H1 (cell line): ENCODE measurements at regions not wholly inside any gene's neighbourhood (a gene's known extent, or its start where the extent isn't known, plus 50 kb on each side); places are given as distances from the start of the nearest gene placed in this dataset.

Source experiments
- CTCF ChIA-PET: fragments of 300-600 bp; sonication (Branson Sonifier 250); formaldehyde crosslinking; loops from one replicate; lab custom pipeline; 2021; ENCODE audit not compliant: partially characterized antibody; lab: Charles Lee
- POLR2A ChIA-PET: fragments of 300-600 bp; sonication (Branson Sonifier 250); formaldehyde crosslinking; loops from one replicate; lab custom pipeline; 2021; ENCODE audit warnings: inconsistent platforms; ENCODE audit not compliant: partially characterized antibody; lab: Charles Lee
- DNase-seq, 2 experiments: peaks; one replicate each; pipeline versions ENCODE4 v3.0.0 to v3.0.0-alpha.2; 2010 to 2022; ENCODE audit warnings: low spot score in 2 of 2, low read depth in 1 of 2, mixed read lengths in 1 of 2
- FAIRE-seq: peaks from 2 replicates; lab custom pipeline; 2011; peaks lifted over from hg19 to GRCh38; lab: Jason Lieb, UNC
- H2AFZ ChIP-seq: 2 replicates; pipeline ENCODE4 v1.8.1; 2012; ENCODE audit warnings: low read length, inconsistent platforms
- H2AK5ac ChIP-seq: 2 replicates; pipeline ENCODE4 v1.6.1; 2013; ENCODE audit warnings: low read depth, low read length
- H2BK120ac ChIP-seq: replicated peaks from 2 replicates; pipeline ENCODE3; 2013; ENCODE audit warnings: low read depth, low read length, inconsistent platforms
- H2BK12ac ChIP-seq: 2 replicates; pipeline ENCODE4 v1.6.1; 2013; ENCODE audit warnings: low read depth, low read length
- H2BK15ac ChIP-seq: 2 replicates; pipeline ENCODE4 v1.6.1; 2013; ENCODE audit warnings: low read length
- H2BK20ac ChIP-seq: 2 replicates; pipeline ENCODE4 v1.6.1; 2013; ENCODE audit warnings: low read length
- H2BK5ac ChIP-seq: 2 replicates; pipeline ENCODE4 v1.6.1; 2013; ENCODE audit warnings: low read depth, low read length
- H3K14ac ChIP-seq: 2 replicates; pipeline ENCODE4 v1.6.1; 2013; ENCODE audit warnings: inconsistent platforms; ENCODE audit not compliant: insufficient read length
- H3K18ac ChIP-seq: 2 replicates; pipeline ENCODE4 v1.6.1; 2013; ENCODE audit warnings: low read length; ENCODE audit errors: extremely low read depth
- H3K23ac ChIP-seq: 2 replicates; pipeline ENCODE4 v1.6.1; 2013; ENCODE audit warnings: inconsistent platforms; ENCODE audit not compliant: insufficient read length
- H3K23me2 ChIP-seq: 2 replicates; pipeline ENCODE4 v1.6.1; 2013; ENCODE audit warnings: low read depth, low read length
- H3K27ac ChIP-seq: 2 replicates; pipeline ENCODE4 v1.6.1; 2011; ENCODE audit warnings: low read depth, low read length, inconsistent platforms
- H3K27me3 ChIP-seq, 4 experiments: replicated peaks in 1 of 4; 1 replicate in 1 of 4; 2 replicates in 3 of 4; pipeline versions ENCODE4 v1.6.1 to v1.8.1; 2011 to 2013; ENCODE audit warnings: low read length in 3 of 4, mild to moderate bottlenecking in 3 of 4, inconsistent platforms in 2 of 4, mixed read lengths in 2 of 4, moderate library complexity in 1 of 4; ENCODE audit not compliant: control insufficient read depth in 3 of 4, insufficient read depth in 3 of 4; ENCODE audit errors: extremely low read depth in 1 of 4
- H3K36me3 ChIP-seq, 4 experiments: 2 replicates each; pipeline versions ENCODE4 v1.6.1 to v1.8.1; 2011 to 2013; ENCODE audit warnings: mild to moderate bottlenecking in 4 of 4, low read length in 3 of 4, moderate library complexity in 2 of 4, control low read depth in 1 of 4, inconsistent platforms in 1 of 4; ENCODE audit not compliant: insufficient read depth in 4 of 4, control insufficient read depth in 2 of 4
- H3K4ac ChIP-seq: replicated peaks from 2 replicates; pipeline ENCODE3; 2013; ENCODE audit warnings: low read length, low read depth, mixed read lengths, inconsistent platforms; ENCODE audit not compliant: insufficient read length
- H3K4me1 ChIP-seq, 4 experiments: replicated peaks in 1 of 4; 1 replicate in 1 of 4; 2 replicates in 3 of 4; pipeline versions ENCODE4 v1.6.1 to v1.8.1; 2011 to 2013; ENCODE audit warnings: low read length in 3 of 4, inconsistent platforms in 2 of 4, mixed read lengths in 1 of 4; ENCODE audit not compliant: insufficient read depth in 4 of 4, control insufficient read depth in 3 of 4
- H3K4me2 ChIP-seq, 2 experiments: 2 replicates each; pipeline versions ENCODE4 v1.6.1 to v1.8.1; 2011 to 2013; ENCODE audit warnings: low read depth in 2 of 2, low read length in 2 of 2, control low read depth in 1 of 2, inconsistent platforms in 1 of 2, mild to moderate bottlenecking in 1 of 2; ENCODE audit not compliant: insufficient read depth in 1 of 2
- H3K4me3 ChIP-seq, 4 experiments: fragments of 200-600, 300-600 bp in 1 of 4; sonication (generic), shearing (Covaris generic), sonication (Bioruptor Twin) in 1 of 4; 2 replicates each; pipeline versions ENCODE4 v1.5.1 to v1.8.1; 2011 to 2016; ENCODE audit warnings: low read length in 4 of 4, low read depth in 3 of 4, control low read depth in 2 of 4, inconsistent platforms in 2 of 4, mild to moderate bottlenecking in 2 of 4, mixed read lengths in 1 of 4, moderate library complexity in 1 of 4; ENCODE audit not compliant: insufficient read depth in 2 of 4; ENCODE audit errors: extremely low read depth in 1 of 4
- H3K56ac ChIP-seq: replicated peaks from 2 replicates; pipeline ENCODE3; 2013; ENCODE audit warnings: low read depth, mild to moderate bottlenecking, mixed read lengths, low read length, inconsistent platforms; ENCODE audit not compliant: insufficient read length
- H3K79me1 ChIP-seq: 2 replicates; pipeline ENCODE4 v1.6.1; 2013; ENCODE audit warnings: low read depth, low read length, control low read depth
- H3K79me2 ChIP-seq, 2 experiments: 2 replicates each; pipeline versions ENCODE4 v1.6.1 to v1.8.1; 2012 to 2013; ENCODE audit warnings: low read length in 2 of 2, mild to moderate bottlenecking in 2 of 2, inconsistent platforms in 1 of 2; ENCODE audit not compliant: insufficient read depth in 2 of 2, control insufficient read depth in 1 of 2
- H3K9ac ChIP-seq, 4 experiments: replicated peaks in 1 of 4; 1 replicate in 1 of 4; 2 replicates in 3 of 4; pipeline versions ENCODE4 v1.6.1 to v1.8.1; 2011 to 2013; ENCODE audit warnings: low read depth in 3 of 4, low read length in 3 of 4, control low read depth in 2 of 4, mild to moderate bottlenecking in 2 of 4, moderate library complexity in 2 of 4, inconsistent platforms in 1 of 4; ENCODE audit errors: extremely low read depth in 1 of 4
- H3K9me3 ChIP-seq, 2 experiments: 2 replicates each; pipeline versions ENCODE4 v1.6.1 to v1.8.1; 2012 to 2013; ENCODE audit warnings: mild to moderate bottlenecking in 2 of 2, moderate library complexity in 2 of 2, control low read depth in 1 of 2, inconsistent platforms in 1 of 2, low read depth in 1 of 2, low read length in 1 of 2, mixed read lengths in 1 of 2; ENCODE audit not compliant: insufficient read depth in 2 of 2
- H4K20me1 ChIP-seq, 2 experiments: replicated peaks in 1 of 2; 2 replicates each; pipeline versions ENCODE3 to v1.8.1; 2011 to 2013; ENCODE audit warnings: inconsistent platforms in 2 of 2, low read length in 2 of 2, mild to moderate bottlenecking in 1 of 2; ENCODE audit not compliant: insufficient read depth in 2 of 2, control insufficient read depth in 1 of 2
- H4K5ac ChIP-seq: 2 replicates; pipeline ENCODE4 v1.6.1; 2013; ENCODE audit warnings: low read length, low read depth, mixed read lengths, inconsistent platforms; ENCODE audit not compliant: insufficient read length
- H4K8ac ChIP-seq: 2 replicates; pipeline ENCODE4 v1.8.0; 2013; ENCODE audit warnings: mild to moderate bottlenecking, moderate library complexity, low read length, inconsistent platforms; ENCODE audit not compliant: insufficient read depth; ENCODE audit errors: extremely low read depth
- H4K91ac ChIP-seq: replicated peaks from 2 replicates; pipeline ENCODE3; 2013; ENCODE audit warnings: low read length, mixed read lengths, inconsistent platforms; ENCODE audit not compliant: insufficient read length
- SRF ChIP-seq: IDR thresholded peaks from 2 replicates; pipeline ENCODE4 v1.6.1; 2011; ENCODE audit warnings: mild to moderate bottlenecking, low read depth, low read length, moderate library complexity
- WGBS, 2 experiments: shearing (Covaris generic) in 1 of 2; methylation state at CpG; one replicate each; pipeline versions ENCODE4 v1.1.6 to v1.1.7; 2013 to 2015; ENCODE audit warnings: low lambda C conversion rate in 2 of 2, mixed read lengths in 2 of 2, inconsistent platforms in 1 of 2, low coverage in 1 of 2, missing lambda C conversion rate in 1 of 2; ENCODE audit not compliant: insufficient replicate concordance in 2 of 2, insufficient coverage in 1 of 2, insufficient read length in 1 of 2; ENCODE audit errors: extremely low coverage in 1 of 2, missing lambda C conversion rate in 1 of 2; 5-methylcytosine and 5-hydroxymethylcytosine counted together

DNA sequence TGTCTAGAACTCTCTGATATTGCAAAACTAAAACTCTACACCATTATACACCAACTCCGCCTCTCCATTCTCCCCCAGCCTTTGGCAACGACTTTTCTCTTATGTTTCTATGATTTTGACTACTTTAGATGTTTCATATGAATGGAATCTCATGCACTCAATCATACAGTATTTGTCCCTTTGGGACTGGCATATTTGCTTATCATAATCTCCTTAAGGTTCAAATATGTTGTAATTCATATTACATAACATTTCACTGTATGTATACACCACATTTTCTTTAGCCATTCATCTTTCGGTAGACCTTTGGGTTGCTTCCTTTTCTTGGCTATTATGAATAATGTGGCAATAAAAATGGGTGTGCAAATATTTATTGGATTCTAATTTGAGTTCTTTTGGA, 164.4 kb downstream of the ARL4A start:
- FAIRE-seq: no peak
- CTCF ChIA-PET: no interaction called here
- no peak overlapping the region for H2BK15ac ChIP-seq
- no peak for TF ChIP-seq SRF

More for the DNA sequence above, 164.4 kb downstream of the ARL4A start:
- H3K18ac ChIP-seq: no peak overlapping the region
- H4K5ac ChIP-seq: no peak overlapping the region
- H3K4me2 ChIP-seq: no peak overlapping the region
- H3K23me2 ChIP-seq: no peaks in the 10 kb centered on the region
- H3K79me2 ChIP-seq: no peaks in the 10 kb centered on the region
- DNase-seq: no peak
- H2BK120ac ChIP-seq: no peak overlapping the region
- no peak overlapping the region for H2BK12ac ChIP-seq
- no peaks in the 10 kb centered on the region for H4K20me1 ChIP-seq
- H3K27ac ChIP-seq: no peak overlapping the region
- no peak overlapping the region for H2BK20ac ChIP-seq
- whole genome bisulfite sequencing, 2 experiments: 88% methylated on average over 3 of the region's 3 CpGs; no CpG with 5 or more reads in 1 of the 2 experiments
- no peak overlapping the region for H2AK5ac ChIP-seq
- H3K56ac ChIP-seq: no peak overlapping the region
- no peak overlapping the region for H4K91ac ChIP-seq
- H3K36me3 ChIP-seq: no peaks in the 10 kb centered on the region
- no peaks in the 10 kb centered on the region for H3K27me3 ChIP-seq
- no peaks in the 10 kb centered on the region for H3K79me1 ChIP-seq
- POLR2A ChIA-PET: no interaction called here
- no peaks in the 10 kb centered on the region for H3K4me1 ChIP-seq
- no peak overlapping the region for H3K9ac ChIP-seq
- H3K4ac ChIP-seq: no peak overlapping the region
- H3K9me3 ChIP-seq: peaks cover 4 to 6% of the 10 kb centered on the region in 2 experiments; a peak in 3 of 4 replicates
- H2BK5ac ChIP-seq: no peak overlapping the region
- no peak overlapping the region for H3K4me3 ChIP-seq
- H2AFZ ChIP-seq: no peak overlapping the region
- H3K23ac ChIP-seq: no peak overlapping the region
- H3K14ac ChIP-seq: no peak overlapping the region
- H4K8ac ChIP-seq: no peak overlapping the region
